ENCODE measurements at regions not wholly inside any gene's neighbourhood (a gene's known extent, or its start where the extent isn't known, plus 50 kb on each side); places are given as distances from the start of the nearest gene placed in this dataset.

DNA sequence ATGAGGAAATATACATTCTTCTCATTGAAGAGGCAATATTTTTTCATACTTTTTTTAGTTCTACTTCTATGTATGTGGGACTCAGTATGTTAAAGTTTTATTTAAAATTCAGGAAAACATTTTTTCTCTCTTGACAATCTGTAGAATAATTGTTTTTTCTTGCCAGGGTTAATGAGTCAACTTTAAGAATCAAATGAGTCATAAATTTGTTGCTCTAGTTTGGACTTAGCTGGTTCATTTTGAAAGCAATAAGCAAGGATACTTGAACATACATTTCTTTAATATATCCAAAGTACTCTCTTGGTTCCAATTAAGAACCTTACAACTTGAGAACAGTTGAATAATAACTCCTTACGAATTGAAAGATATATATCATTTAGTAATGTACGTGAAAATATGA is 1145.3 kb upstream of the B3GALT2 start:
- no peak for DNase-seq (ENCODE audit: low spot score)

DNA sequence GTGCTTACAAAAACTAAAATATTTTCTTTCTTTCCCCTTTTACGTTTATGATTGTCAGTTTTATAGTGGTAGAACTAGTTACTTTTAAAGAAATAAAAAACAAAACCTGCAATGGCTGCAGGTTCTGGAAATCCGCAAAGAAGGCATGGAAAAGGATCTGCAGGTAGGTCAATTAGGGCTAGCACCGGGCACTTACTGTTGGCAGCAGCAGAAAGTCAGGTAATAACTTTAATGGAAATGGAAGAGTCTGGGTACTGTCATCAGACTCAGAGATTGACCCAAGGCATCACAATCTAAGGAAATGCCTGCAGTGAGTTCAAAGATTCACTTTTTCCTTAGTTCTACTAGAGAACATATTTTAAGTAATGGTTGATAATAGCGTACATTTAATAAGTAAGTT is 1136.3 kb upstream of the B3GALT2 start:
- no peak for DNase-seq (ENCODE audit: low spot score)

DNA sequence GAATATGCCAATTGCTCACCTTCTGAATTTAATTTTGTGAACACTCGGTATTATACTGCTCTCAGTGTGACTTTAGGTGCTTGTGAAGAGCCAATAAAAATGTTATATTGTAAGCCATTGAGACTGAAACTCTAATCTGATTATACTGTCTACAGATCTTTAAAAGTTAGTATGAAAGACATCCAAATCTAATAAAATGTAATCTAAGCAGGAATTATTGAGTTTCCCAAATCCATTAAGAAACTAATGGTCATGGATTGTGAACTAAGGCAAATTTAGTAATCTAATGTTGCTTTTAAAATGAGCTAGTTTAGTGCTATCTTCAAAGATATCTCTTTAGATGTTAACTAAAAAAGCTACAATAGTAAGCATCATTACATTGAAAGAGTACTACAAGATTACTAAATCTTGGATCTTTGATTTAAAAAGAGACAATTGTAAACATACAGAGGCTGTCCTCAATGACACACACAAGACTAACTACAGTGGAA is 1132.4 kb upstream of the B3GALT2 start:
- DNase-seq (ENCODE audit: low spot score), result no peak

DNA sequence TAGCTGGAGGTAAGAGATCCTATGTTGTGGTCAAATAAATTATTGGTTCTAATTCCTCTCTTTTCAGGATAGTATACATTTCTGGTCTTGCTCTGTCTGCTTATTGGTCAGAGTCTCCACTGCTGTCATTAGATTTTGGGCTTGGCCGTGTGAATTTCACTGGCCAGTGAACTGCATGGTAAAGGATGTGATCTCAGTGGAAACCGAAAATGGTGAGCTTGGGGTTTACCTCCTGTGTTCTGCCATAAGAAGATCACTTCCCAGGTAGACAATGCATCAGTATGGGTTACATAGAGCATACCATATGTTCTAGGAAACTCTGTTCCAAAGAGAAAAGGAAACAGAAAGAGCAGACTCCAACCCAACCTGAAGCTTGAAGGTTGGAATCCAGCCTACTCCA is 1123.3 kb upstream of the B3GALT2 start:
- no peak for DNase-seq (ENCODE audit: low spot score)

DNA sequence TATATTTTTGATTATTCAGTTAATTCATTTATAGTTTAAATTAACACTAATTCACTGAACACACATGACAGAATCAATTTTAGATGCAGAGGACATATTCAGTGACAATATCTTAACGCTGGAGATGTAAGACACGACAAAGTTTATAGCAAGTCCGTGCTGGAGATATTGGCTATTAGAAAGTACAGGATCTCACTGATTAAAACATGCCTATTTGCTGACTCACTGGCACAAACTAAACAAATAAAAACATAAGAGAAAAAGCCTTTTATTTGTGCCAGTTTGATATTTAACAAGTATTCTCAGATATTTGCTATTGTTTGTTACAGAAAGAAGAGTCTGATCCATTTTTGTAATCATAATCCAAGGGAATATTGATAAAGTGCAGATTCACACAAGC is 1122.9 kb upstream of the B3GALT2 start:
- no peak for DNase-seq (ENCODE audit: low spot score)

DNA sequence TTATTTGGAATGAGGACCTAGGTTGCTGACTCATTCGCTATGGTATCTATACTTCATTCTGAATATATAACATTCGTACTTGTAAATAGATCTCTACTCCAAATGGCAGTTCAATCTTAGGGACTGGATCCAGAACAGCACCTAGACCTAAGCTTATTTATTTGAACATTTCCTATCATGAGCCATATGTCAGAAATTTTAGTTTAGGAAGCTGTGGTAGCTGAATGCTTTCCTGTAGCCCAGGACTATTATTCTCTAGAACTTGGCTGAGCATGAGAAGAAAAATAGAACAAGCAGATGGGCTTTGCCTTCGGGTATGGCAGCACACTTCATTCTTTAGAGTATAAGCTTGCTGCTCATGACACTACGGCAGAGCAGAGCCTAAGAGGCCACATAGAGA is 1114.4 kb upstream of the B3GALT2 start:
- DNase-seq (ENCODE audit: low spot score), result peak; percentile 5

DNA sequence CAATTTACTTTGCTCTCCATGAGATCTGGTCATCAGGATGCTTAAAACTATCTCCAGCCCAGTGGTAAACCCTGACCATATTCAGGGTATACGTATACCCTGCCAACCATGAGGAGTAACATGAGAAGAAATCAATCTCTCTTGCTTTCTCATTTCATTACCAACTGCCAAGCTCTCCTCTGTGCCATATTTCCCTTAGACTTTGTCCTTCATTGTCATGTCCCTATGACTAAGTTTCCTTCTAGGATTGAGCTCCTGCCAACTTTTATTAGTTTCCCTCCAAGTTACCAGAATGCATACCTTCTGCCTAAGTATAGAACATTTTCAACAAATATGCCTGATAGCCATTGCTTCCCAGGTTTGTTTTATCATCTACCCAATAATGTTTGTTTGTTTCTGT is 1113.9 kb upstream of the B3GALT2 start:
- no peak for DNase-seq (ENCODE audit: low spot score)

DNA sequence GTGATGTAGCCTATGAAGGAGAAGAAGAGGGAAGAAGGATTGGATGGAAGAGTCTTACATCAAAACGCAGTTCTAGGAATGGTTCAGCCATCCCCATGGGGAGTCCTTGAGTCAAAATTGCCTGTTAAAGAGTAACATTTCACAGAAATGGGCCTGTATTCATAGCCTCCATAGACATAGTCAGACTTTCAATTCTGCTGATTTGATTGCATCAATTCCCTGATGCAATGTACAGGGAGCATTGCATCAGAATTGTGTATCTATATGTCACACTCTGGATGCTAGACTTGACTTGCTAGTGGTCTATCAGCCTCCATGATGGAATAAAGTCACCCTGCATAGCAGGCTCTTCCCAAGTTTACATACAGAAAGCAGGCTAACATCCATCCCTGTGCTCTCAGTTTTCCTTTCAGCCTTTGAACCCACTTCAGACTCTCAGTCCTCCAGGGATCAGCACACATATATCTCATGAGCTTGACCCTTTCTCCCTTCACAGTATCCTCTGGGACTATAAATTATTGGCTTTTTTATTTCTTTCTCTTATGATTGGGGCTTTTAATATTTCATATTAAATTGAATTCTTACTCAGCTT is 1111.7 kb upstream of the B3GALT2 start:
- DNase-seq (ENCODE audit: low spot score), result no peak

DNA sequence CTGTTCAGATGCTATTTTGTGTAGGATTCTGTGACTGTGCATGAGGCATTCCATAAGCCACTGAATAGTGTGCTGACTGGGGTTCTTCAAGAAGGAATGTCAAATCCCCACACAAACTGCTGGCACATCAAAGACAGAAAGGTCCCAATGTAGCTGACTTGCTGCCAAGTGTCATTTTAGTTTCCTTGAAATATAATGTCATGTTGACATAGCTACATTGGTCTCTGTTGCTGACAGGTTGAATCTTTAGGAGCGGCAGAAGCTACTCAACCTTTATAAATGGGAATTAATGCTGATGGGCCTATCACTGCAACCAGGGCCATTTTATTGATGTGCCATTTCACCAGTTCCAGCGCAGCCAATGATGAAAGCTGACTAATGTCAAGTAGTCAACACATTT is 1110.7 kb upstream of the B3GALT2 start:
- DNase-seq (ENCODE audit: low spot score), result no peak

DNA sequence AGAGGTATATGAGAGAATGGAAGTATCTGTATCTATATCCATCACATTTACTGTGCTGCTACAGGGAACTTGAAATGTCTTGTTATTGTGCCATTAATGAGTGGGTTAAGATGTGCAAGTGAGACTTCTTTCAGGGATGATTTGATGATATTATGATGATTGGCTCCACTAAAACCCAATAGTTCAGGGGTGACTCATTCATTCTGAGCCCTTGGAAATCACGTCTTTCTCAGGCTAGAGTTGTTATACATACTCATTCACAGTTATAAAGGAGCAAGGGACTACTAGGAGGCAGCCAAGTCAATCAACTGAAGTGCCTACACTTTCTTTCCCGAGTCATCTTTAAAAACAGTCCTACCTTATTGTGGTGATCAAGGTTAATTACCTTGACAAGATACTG is 1109.8 kb upstream of the B3GALT2 start:
- DNase-seq (ENCODE audit: low spot score), result no peak

DNA sequence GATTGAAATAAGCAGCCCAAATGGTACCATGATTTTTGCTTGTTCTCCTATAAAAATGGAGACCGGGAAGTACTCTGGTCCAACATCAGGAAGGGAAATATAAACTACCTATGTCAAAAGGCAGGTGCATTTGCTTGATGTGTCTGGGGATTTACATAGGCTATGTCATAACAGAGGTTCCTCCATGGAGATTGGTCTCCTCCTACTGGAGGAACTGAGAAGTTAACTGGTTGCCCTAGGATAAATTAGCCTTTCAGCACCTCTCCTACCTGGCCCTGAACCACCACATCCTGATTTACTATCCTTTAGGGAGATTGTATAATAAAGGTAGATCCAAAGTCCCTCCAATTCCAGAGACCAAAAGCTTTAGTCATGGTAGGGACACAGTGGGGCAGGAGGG is 1109.3 kb upstream of the B3GALT2 start:
- no peak for DNase-seq (ENCODE audit: low spot score)

DNA sequence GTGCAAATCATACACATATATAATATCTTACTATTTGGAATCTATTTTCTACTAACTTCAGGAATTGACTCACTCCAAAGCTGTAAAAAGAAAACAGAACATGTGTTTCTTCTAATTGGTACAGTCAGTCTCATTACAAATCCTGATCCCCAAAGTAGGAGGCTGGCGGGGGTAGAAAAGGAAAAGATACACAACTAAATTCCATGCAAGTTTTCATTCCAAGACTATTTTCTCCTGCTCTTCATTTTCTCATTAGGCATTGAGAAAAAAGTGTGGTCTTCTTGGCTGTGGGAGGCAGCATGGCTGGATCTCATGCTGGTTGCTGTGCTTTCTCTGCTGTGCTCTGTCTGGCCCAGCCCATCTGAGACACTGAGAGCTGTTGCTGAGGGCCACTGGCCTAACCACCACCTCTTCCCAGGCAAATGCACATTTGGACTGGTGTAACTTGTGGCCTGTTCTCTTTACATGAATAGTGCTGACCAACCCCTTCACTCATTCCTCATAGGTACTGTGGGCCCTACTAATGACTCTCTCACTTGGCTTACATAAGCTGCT is 1107.5 kb upstream of the B3GALT2 start:
- DNase-seq (ENCODE audit: low spot score), result no peak

DNA sequence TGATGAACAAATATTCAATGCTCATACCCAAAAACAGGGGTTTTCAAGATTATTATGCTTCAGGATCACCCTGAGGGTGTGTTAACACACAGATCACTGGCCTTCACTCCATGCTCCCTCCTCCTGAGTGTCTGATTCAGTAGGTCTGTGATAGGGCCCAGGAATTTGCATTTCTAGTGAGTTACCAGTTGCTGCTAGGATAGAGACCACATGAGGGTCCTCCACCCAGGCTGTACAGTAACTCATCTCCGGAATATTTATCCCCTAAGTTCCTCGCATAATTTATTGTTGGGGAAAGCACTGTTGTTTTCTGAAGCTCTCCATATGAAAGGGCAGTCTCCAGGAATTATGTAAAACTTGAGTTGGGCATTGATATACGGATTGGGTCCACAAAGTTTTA is 1106.6 kb upstream of the B3GALT2 start:
- no peak for DNase-seq (ENCODE audit: low spot score)

DNA sequence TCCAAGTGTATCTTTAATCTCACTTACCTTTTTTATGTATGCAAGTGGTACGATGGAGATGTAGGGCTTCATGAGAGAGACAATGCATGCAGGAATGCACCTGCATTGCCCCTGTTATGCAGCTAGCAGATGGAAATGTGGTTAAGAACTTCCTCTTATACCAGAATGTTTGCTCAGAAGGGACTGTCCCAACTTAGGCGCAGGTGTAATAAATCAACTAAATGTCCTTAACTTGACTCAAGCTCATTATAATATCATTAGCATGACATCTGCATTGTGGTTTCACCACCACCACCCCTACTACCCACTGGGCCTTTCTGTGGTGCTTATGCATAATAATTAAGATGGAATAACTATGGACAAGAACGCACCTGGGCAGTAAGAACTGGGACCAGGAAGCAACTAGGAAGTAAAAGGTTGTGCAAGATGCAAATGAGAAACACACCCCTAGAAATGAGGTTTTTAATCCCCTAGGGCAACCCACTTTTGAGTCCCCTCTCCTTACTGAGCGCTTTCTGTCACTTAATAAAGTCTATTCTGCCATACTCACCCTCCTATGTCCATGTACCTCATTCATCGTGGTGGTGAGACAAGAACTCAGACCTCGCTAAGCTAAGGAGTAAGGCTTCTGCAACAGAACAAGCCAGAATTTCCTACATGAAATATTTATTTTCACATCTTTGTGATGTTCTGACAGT is 1103.3 kb upstream of the B3GALT2 start:
- no peak for DNase-seq (ENCODE audit: low spot score)

DNA sequence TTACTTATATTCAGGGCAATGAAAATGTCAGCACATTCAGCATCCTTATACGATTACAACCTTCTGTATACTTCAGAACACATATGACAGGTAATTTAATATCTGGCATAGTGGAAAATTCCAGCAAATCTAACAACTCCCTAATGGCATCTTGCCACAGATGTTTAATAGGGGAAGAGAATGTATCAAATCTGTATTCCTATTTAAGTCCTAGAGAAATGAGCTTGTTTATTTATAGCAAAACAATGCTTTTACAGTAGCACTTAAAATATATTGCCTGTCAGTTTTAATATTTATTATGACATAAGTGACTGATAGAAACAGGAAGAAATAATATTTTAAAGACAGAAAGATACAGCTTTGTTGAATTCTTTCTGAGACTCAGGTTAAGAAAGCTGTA is 1101.8 kb upstream of the B3GALT2 start:
- no peak for DNase-seq (ENCODE audit: low spot score)

DNA sequence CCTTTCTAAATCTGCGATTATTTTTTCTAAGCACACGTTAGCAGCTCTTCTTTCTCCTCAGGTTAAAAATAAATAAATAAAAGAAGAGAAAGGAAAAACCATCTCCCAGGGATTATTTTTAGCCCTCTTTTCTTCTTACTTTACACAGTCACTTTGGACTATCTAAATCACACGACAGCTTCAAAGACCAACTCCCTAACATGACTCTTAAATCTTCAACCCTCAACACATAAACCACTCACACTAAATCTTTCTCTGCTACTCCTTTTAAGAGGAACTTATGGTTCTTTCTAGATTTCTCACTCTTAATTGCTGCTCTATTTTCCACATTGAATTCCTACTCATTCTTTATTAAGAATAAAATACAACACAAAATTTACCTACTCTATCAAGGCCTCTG is 1095.0 kb upstream of the B3GALT2 start:
- DNase-seq (ENCODE audit: low spot score), result no peak

DNA sequence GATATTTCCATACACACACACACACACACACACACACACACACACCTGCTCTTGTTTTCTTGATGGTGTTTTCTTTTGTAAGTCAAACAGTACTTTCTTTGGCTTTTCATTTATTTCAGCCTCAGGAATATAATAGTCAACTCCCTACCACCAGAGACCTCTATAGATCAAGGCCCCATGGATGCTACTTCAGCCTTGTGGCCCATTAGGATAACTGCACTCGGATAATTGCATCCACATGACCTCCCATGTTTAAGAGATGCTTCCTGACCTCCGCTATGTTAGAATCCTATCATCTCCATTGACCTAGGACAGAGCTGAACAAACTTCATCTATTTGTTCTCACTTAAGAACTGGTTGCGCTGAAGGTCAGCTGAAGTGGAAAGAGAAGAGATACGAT is 1094.0 kb upstream of the B3GALT2 start:
- no peak for DNase-seq (ENCODE audit: low spot score)

DNA sequence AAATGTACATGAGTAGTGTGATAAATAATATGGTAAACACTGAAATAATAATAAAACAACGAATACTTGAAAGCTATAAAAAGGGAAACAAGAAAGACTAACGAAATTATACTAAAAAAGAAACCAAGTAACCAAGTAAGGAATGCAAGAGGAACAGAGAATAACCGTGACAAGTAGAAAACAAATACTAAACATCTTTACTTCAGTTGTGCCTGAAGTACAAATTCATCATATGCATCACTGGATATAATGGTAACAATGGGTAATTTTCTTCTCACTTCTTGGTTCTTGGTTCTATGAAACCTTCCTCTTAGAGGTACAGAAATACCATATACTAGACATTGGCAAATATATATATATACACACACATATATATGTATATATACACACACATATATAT is 1093.6 kb upstream of the B3GALT2 start:
- no peak for DNase-seq (ENCODE audit: low spot score)

DNA sequence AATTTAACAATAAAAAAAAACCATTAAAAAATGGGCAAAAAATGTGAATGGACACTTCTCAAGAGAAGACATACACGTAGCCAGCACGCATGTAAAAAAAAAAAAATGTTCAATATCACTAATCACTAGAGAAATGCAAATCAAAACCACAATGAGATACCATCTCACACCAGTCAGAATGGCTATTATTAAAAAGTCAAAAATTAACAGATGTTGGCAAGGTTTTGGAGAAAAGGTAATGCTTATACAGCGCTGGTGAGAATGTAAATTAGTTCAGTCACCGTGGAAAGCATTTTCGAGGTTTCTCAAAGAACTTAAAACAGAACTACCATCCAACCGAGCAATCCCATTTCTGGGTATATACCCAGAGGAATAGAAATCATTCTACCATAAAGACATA is 1091.5 kb upstream of the B3GALT2 start:
- no peak for DNase-seq (ENCODE audit: low spot score)

DNA sequence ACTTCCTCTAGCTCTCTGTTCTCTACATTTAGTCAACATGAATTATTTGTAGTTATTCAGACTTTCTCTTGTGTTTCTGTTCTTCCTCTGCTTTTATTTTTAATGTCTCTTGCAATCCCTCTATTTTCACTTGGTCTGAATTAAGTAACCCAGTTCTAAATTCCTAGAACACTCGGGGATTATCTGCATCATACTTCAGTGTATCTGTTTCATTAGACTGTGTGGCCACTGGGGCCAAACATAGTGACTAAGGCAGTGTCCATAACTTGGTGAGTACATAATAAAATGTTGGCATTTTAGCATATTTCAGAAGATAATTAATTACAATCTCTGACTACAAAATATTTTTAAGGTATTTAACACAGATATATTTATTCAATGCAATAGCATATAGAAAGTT is 1087.2 kb upstream of the B3GALT2 start:
- DNase-seq (ENCODE audit: low spot score), result no peak

DNA sequence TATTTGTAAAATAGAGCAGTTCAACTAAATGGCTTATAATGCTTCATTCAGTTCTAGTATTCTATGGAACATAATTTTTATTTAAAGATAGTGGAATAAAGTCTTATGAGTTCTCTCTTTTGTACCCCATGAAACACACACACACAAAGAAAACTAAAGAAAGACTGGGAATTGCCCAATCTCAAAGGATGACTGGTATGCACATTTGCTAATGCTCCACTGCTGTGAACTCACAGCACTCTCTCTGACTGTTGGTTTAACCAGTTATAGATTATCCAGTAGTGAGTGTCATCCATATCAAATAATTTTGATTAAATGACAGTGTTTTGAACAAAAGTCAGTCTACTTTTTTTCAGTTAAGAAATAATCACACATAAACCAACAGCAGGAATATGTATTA is 1082.4 kb upstream of the B3GALT2 start:
- no peak for DNase-seq (ENCODE audit: low spot score)

DNA sequence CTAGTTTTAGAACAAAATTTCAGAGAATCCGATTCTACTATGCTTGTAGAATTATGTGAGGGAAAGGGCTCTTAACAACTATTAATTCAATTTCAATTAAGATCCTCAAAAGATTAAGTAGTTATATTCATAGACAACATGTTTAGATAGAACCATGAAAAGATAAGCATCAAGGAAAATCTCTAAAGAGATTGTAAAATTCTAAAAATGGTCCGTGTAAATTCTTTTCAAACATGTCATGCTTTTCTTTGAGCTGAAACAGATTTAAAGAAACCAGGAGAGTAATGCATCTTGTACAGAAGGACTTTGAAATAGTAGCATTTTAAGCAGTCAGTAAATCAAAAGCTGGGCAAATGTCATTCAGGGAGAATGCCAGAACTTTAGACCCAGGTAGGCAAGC is 1080.6 kb upstream of the B3GALT2 start:
- DNase-seq (ENCODE audit: low spot score), result no peak

DNA sequence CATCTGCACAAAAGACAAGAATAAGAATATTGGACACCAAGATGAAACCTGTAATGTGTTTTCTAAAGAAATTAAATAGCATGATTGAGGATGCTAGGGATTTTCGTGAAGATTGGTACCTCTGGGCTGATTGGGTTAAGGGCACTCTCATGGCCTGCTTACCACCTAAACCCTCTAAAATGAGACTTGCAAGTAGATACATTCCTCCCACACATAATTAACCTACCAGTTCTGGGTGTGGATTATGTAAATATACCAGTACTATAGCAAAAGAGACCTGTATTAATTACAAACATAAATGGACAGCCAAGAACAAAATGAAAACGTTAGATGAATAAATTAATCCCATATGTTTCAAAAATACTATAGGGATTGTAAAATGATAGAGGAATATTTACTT is 1069.6 kb upstream of the B3GALT2 start:
- no peak for DNase-seq (ENCODE audit: low spot score)

DNA sequence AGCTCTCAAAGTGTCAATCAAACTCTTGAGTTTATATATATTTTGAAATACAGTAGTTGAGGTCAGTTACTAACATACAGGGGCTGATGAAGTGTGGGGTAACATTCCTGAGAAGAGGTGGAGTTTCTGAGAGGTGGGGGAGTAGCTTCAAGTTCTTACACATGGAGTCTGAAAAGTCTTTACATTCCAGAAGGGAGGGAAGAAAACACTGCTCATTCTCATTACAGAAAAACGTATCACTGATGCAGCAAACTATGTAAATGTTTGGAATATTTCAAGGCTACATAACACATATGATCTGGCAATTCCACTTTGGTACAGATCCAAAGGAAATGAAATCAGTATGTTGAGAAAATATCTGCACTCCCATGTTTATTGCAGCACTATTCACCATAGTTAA is 1065.8 kb upstream of the B3GALT2 start:
- DNase-seq (ENCODE audit: low spot score), result no peak

Measured in cerebellar cortex (tissue), 1 donor.